ENCODE measurements at regions not wholly inside any gene's neighbourhood (a gene's known extent, or its start where the extent isn't known, plus 50 kb on each side); places are given as distances from the start of the nearest gene placed in this dataset.

DNA sequence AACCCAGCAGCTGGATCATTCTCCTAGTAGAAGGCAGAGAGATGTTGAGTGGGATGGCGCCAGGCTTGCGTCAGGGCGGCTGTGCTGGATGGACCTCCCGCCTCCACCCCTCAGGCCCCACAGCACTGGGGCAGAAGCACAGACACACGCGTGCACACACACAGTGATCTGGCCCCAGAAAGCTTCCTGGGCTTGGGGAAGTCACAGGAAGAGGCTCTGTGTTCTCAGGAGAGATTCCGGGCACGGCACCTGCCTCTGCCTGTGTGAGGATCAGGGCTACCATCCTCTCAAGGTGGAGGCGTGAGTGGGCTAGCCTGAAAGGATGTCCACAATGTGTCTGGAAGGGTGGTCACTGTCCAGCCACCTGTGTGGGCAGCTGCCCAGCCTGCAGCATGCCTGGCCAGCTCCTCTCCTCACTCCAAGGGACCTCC is 229.8 kb upstream of the HS6ST1 start:
- H3K9me3 ChIP-seq, result no peaks in the 10 kb centered on the region
- no peak overlapping the region for H3K4me3 ChIP-seq
- no peak overlapping the region for H3K27ac ChIP-seq
- no peaks in the 10 kb centered on the region for H3K27me3 ChIP-seq
- no peaks in the 10 kb centered on the region for H3K36me3 ChIP-seq
- intact Hi-C loops (cut with DNase I), result no loop called here
- TF ChIP-seq, protein P1, sequence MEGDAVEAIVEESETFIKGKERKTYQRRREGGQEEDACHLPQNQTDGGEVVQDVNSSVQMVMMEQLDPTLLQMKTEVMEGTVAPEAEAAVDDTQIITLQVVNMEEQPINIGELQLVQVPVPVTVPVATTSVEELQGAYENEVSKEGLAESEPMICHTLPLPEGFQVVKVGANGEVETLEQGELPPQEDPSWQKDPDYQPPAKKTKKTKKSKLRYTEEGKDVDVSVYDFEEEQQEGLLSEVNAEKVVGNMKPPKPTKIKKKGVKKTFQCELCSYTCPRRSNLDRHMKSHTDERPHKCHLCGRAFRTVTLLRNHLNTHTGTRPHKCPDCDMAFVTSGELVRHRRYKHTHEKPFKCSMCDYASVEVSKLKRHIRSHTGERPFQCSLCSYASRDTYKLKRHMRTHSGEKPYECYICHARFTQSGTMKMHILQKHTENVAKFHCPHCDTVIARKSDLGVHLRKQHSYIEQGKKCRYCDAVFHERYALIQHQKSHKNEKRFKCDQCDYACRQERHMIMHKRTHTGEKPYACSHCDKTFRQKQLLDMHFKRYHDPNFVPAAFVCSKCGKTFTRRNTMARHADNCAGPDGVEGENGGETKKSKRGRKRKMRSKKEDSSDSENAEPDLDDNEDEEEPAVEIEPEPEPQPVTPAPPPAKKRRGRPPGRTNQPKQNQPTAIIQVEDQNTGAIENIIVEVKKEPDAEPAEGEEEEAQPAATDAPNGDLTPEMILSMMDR (IDR thresholded peaks at IDR 0.05), result no peak
- H3K4me1 ChIP-seq, result no peaks in the 10 kb centered on the region
- DNase-seq (ENCODE audit: low spot score in 2 of 2), result no peak

DNA sequence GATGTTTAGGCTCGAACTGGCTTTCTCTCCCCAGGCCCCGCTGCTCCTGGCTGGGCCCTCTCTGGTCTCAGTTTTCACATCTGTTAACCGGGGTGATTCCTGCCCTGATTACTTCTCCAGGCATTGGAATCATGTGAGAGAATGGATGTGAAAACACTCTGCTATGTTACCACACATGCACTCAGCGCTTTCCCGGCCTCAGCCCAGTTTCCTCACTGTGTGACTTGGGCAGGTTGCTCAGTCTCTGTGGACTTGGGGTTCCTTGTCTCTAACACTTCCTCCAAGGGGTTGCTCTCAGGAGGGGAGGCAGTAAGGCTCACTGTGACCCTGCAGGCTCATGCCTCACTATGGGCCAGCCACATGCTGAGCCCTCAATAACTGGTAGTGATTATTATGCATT is 230.4 kb upstream of the HS6ST1 start:
- TF ChIP-seq, protein P1 (IDR thresholded peaks at IDR 0.05), result no peak
- Histone ChIP-seq H3K27me3 (no peaks in the 10 kb centered on the region), H3K27ac (no peak overlapping the region), H3K4me1 (no peaks in the 10 kb centered on the region), H3K36me3 (no peaks in the 10 kb centered on the region), H3K9me3 (no peaks in the 10 kb centered on the region), H3K4me3 (no peak overlapping the region)
- intact Hi-C loops (cut with DNase I), result no loop called here
- no peak for DNase-seq (ENCODE audit: low spot score in 2 of 2)

DNA sequence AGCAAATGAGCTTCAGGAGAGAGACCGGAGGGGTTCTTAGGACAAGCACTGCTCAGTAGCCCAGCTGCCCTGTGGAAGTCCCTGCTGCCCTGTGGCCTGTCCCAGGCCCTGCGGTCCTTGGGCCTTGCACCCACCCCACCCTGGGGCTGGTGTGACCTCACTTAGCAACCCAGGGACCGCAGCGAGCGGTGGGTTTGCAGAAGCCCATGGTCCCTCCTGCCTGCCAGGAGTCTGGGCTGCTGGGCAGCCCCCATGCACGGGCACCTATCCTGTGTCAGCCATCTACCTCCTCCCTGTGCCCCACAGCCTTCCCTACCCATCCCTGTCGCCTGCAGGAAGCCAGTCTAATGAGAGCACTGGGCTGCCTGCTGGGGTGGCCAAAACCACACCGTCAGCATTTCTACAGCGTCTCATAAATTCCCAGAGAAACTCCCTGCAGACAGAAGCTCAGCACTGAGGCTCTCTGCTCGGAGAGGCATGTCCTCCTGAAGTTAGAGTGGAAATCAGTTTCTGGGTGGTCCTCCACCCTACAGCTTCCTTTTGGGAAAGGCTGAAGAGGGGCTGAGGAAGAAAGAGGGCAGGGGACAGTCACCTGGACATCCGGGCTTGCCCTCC is 231.1 kb upstream of the HS6ST1 start:
- no peak overlapping the region for H3K27ac ChIP-seq
- intact Hi-C loops (cut with DNase I), result no loop called here
- H3K4me3 ChIP-seq, result no peak overlapping the region
- H3K4me1 ChIP-seq, result no peaks in the 10 kb centered on the region
- peak in 1 of 2 donors; percentile 22 for DNase-seq (ENCODE audit: low spot score in 2 of 2)
- H3K27me3 ChIP-seq, result no peaks in the 10 kb centered on the region
- H3K9me3 ChIP-seq, result no peaks in the 10 kb centered on the region
- TF ChIP-seq, protein P1 (IDR thresholded peaks at IDR 0.05), result no peak
- no peaks in the 10 kb centered on the region for H3K36me3 ChIP-seq

DNA sequence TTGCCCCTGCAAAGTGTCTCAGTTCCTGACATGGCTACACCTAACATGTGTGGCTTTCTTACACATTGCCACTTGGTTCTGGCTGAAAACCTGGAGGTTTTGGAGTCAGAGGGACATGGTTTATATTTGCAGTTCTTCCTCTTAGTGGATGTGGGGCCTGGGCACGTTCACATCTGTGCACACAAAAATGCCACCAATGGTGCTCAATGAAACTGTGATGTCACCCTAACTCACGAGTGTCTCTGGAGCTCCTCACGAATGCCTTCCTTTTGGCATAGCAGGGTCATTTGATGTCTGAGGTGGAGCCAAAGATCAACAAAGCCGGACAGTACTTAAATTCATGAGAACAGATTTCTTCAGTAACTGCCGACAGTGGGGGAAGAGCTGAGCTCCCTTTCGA is 231.7 kb upstream of the HS6ST1 start:
- Histone ChIP-seq H3K27ac (no peak overlapping the region), H3K27me3 (no peaks in the 10 kb centered on the region), H3K4me3 (no peak overlapping the region), H3K4me1 (no peaks in the 10 kb centered on the region), H3K9me3 (no peaks in the 10 kb centered on the region), H3K36me3 (no peaks in the 10 kb centered on the region)
- TF ChIP-seq, protein P1 (IDR thresholded peaks at IDR 0.05), result no peak
- intact Hi-C loops (cut with DNase I), result no loop called here
- DNase-seq (ENCODE audit: low spot score in 2 of 2), result peak in 1 of 2 donors; percentile 5

DNA sequence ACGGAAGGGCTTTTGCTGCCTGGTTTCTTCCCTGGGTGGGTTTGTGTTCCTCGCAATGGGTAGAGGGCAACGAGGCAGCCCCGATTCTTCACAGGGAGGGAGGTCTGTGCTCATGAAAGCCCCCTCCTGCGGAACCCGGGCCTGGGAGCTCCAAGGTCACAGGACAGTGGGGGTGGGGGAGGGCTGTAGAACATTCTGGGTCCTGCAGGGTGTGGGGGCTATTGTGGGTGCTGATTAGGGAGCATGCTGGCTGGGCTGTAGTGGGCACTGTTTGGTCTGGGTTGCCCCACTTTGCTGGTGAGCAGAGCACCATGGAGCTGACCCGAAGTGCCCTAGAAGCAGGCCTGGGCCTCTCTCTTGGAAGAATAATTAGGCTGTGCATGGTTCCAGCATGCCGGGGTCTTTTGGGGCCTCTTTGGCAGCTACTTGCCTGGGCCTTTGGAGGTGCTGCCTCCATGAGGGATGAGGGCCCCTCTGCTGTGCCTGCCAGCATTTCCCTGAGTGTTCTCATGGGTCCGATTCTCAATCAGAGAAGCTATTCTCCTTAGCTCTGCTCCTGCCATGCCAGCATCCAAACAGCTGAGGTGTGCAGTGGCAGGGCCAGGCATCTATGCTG is 232.2 kb upstream of the HS6ST1 start:
- TF ChIP-seq, protein P1 (IDR thresholded peaks at IDR 0.05), result no peak
- H3K36me3 ChIP-seq, result no peaks in the 10 kb centered on the region
- peak in 1 of 2 donors; percentile 40 for DNase-seq (ENCODE audit: low spot score in 2 of 2)
- H3K27ac ChIP-seq, result no peak overlapping the region
- H3K9me3 ChIP-seq, result no peaks in the 10 kb centered on the region
- intact Hi-C loops (cut with DNase I), result no loop called here
- H3K27me3 ChIP-seq, result no peaks in the 10 kb centered on the region
- no peak overlapping the region for H3K4me3 ChIP-seq
- no peaks in the 10 kb centered on the region for H3K4me1 ChIP-seq
